ENCODE measurements at regions not wholly inside any gene's neighbourhood (a gene's known extent, or its start where the extent isn't known, plus 50 kb on each side); places are given as distances from the start of the nearest gene placed in this dataset.

DNA sequence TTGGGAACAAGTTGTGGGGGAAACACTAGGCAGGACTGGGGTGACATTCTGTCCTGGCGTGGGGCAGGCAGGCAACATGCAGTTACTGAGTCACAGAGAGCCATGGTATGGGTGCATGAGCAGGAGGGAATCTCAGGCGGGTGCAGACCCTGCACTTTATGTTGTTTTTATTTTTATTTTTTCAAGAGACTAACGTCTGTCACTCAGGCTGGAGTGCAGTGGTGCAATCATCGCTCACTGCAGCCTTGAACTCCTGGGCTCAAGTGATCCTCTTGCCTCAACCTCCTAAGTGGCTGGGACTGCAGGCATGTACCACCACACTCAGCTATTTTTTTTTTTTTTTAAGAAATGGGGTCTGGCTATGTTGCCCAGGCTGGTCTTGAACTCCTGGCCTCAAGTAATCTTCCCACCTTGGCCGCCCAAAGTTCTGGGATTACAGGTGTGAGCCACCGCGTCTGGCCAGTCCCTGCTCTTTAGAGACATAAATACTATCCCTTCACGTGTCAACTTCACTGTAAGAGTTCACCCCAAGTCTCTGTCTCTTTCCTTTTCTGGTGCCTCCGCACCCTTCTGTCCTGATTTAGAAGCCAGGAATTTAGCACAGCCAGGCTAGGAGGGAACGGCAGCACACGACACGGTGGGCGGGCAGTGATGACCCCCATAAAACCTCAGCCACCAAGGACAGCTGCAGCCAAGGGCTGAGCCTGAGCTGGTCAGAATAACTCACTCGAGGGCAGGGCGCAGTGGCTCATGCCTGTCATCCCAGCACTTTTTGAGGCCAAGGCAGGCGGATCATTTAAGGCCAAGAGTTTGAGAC is 72.8 kb upstream of the IQSEC1 start:
- TF ChIP-seq, protein P1, sequence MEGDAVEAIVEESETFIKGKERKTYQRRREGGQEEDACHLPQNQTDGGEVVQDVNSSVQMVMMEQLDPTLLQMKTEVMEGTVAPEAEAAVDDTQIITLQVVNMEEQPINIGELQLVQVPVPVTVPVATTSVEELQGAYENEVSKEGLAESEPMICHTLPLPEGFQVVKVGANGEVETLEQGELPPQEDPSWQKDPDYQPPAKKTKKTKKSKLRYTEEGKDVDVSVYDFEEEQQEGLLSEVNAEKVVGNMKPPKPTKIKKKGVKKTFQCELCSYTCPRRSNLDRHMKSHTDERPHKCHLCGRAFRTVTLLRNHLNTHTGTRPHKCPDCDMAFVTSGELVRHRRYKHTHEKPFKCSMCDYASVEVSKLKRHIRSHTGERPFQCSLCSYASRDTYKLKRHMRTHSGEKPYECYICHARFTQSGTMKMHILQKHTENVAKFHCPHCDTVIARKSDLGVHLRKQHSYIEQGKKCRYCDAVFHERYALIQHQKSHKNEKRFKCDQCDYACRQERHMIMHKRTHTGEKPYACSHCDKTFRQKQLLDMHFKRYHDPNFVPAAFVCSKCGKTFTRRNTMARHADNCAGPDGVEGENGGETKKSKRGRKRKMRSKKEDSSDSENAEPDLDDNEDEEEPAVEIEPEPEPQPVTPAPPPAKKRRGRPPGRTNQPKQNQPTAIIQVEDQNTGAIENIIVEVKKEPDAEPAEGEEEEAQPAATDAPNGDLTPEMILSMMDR (IDR thresholded peaks at IDR 0.05; ENCODE audit: unreplicated experiment) = no peak
- Mint-ChIP-seq H3K27ac (ENCODE audit: unreplicated experiment) (no peak overlapping the region), H3K4me1 (ENCODE audit: unreplicated experiment) (peaks cover 3% of the 10 kb centered on the region), H3K4me3 (ENCODE audit: unreplicated experiment) (no peak overlapping the region), H3K27me3 (ENCODE audit: unreplicated experiment) (peaks cover 28% of the 10 kb centered on the region), H3K9me3 (ENCODE audit: unreplicated experiment) (no peaks in the 10 kb centered on the region), H3K36me3 (ENCODE audit: low read depth, unreplicated experiment) (peaks cover 10% of the 10 kb centered on the region)
- no peak for DNase-seq (ENCODE audit: low spot score)

DNA sequence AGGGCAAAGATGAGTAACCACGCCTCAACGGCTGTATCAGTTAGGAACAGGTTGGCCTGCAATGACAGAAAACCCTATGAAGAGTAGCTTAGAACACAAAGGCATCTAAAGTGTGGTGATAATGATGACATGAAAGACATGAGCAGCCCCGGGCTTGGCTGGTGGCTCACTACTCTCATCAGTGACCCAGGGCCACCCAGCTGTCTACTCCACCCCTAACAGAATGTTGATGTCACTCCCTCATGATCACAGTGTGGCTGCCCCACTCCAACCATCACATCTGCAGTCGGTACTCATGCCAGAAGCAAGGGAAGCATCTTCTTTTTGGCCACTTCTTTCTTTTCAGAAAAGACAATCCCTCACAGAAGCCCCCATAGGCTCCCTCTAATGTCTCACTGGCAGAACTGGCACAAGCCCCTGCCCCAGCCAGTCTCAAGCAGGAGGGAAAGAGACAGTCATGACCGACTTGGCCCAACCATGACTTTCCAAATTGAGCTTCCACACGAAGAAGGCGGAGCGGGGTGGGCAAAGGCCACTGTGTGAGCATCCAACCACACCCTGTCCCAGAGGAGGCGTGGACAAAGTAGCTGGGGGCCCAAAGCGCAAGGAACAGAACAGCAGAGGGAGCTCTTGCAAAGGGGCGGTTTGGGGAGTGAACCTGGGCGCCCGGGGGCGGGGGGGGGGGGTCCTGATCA is 72.0 kb upstream of the IQSEC1 start:
- peaks cover 3% of the 10 kb centered on the region for H3K4me1 Mint-ChIP-seq (ENCODE audit: unreplicated experiment)

DNA sequence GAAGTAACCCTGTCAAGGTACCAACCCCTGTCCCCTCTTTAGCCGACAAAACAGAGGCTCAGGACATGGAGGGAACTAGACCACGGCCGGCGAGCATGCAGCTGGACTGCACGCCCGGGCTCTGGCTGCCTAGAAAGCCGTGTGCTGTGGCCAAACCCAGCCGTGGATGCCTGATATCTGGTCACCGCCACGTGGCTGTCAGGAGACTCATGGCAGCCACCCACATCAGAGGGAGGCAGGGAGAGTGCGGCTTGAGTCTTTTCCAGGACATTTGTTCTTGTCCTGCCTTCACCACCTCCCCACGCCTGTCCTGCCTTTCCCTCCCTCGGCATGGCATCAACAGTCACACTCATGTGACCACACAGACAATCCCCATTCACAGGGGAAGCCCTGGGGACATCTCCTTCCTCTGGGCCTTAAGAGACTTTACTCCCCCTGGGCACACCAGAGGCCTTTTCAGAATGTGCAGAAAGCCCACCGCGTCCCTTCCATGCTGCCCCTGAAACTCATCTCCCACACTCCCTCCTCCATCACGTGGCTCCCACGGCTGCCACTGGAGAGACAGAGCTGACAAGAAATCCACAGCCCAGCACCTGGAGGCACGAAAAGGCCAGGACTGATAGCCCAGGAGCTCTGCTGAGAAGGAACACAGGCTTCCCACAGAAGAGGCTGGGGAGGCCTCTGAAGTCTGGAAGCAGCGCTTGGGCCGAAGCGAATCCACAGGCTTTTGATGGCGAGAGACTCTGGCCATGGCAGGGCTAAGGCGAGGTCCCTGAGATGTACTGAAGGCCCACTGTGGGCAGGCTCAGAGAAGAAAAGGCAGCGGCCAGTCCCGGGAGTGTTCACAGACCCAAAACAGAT is 71.2 kb upstream of the IQSEC1 start:
- TF ChIP-seq, protein P1 (IDR thresholded peaks at IDR 0.05; ENCODE audit: unreplicated experiment) = no peak
- Mint-ChIP-seq H3K4me3 (ENCODE audit: unreplicated experiment) (no peak overlapping the region), H3K36me3 (ENCODE audit: low read depth, unreplicated experiment) (peaks cover 13% of the 10 kb centered on the region), H3K27ac (ENCODE audit: unreplicated experiment) (no peak overlapping the region), H3K4me1 (ENCODE audit: unreplicated experiment) (peaks cover 4% of the 10 kb centered on the region), H3K27me3 (ENCODE audit: unreplicated experiment) (peaks cover 20% of the 10 kb centered on the region), H3K9me3 (ENCODE audit: unreplicated experiment) (no peaks in the 10 kb centered on the region)
- no peak for DNase-seq (ENCODE audit: low spot score)

More for the DNA sequence above, 72.0 kb upstream of the IQSEC1 start:
- no peak overlapping the region for H3K27ac Mint-ChIP-seq (ENCODE audit: unreplicated experiment)
- DNase-seq (ENCODE audit: low spot score) = no peak
- peaks cover 26% of the 10 kb centered on the region for H3K27me3 Mint-ChIP-seq (ENCODE audit: unreplicated experiment)
- H3K4me3 Mint-ChIP-seq (ENCODE audit: unreplicated experiment) = no peak overlapping the region
- peaks cover 11% of the 10 kb centered on the region for H3K36me3 Mint-ChIP-seq (ENCODE audit: low read depth, unreplicated experiment)
- TF ChIP-seq, protein P1 (IDR thresholded peaks at IDR 0.05; ENCODE audit: unreplicated experiment) = no peak
- H3K9me3 Mint-ChIP-seq (ENCODE audit: unreplicated experiment) = no peaks in the 10 kb centered on the region

DNA sequence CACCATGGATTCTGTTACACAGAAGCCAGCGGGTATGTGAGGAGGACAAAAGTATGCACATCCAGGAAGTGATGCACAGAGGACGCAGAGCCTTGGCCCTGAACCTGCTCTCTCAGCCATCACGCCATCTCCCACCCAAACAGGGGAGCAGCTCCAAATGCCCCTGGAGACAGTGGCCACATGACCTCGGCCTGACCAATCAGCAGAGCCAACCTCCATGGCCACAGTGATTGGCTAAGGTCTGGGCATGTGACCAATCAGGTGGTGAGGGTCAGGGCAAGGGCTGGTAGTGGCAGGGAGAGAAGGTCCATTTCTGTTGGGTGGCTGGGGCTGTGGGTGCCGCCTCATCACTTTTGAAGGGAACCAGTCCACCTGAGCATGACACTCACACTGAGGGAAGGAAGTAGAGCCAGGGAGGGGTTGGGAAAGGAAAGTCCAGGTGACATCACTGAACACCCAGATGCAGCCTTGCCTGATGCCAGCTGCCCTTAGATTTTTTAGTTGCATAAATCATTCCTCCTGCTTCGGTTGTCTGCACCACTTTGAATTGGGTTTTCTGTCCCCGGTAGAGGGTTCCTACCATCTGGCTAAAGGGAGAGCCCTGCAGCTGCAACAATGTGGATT is 70.3 kb upstream of the IQSEC1 start:
- no peak overlapping the region for H3K27ac Mint-ChIP-seq (ENCODE audit: unreplicated experiment)
- H3K36me3 Mint-ChIP-seq (ENCODE audit: low read depth, unreplicated experiment) = peaks cover 13% of the 10 kb centered on the region
- H3K9me3 Mint-ChIP-seq (ENCODE audit: unreplicated experiment) = no peaks in the 10 kb centered on the region
- H3K4me3 Mint-ChIP-seq (ENCODE audit: unreplicated experiment) = no peak overlapping the region
- peaks cover 20% of the 10 kb centered on the region for H3K27me3 Mint-ChIP-seq (ENCODE audit: unreplicated experiment)
- peaks cover 13% of the 10 kb centered on the region for H3K4me1 Mint-ChIP-seq (ENCODE audit: unreplicated experiment)
- TF ChIP-seq, protein P1 (IDR thresholded peaks at IDR 0.05; ENCODE audit: unreplicated experiment) = no peak
- no peak for DNase-seq (ENCODE audit: low spot score)

Measured in endothelial cell (in vitro differentiated cells).